HG02678 (cell line): ENCODE measurements at regions not wholly inside any gene's neighbourhood (a gene's known extent, or its start where the extent isn't known, plus 50 kb on each side); places are given as distances from the start of the nearest gene placed in this dataset.
A peak's percentile ranks its signal among the peaks of the same experiment; 100 is the strongest.

ENCODE experiments used
- ATAC-seq: cut with Tn5 transposase; IDR thresholded peaks from one replicate; pipeline ENCODE4 v1.9.1; 2021; ENCODE audit warnings: mild to moderate bottlenecking, moderate library complexity; ENCODE audit not compliant: unreplicated experiment

GRCh38 chr2:44825702-44826101 is 115.8 kb upstream of the SIX3 start:
- ATAC-seq: peak; percentile 85

- no peak for ATAC-seq
Observed at GRCh38 chr2:44826601-44827000, 114.9 kb upstream of the SIX3 start.

GRCh38 chr2:44829771-44830170 is 111.7 kb upstream of the SIX3 start:
- no peak for ATAC-seq

GRCh38 chr2:44833171-44834069 is 108.1 kb upstream of the SIX3 start:
- peak; percentile 58 for ATAC-seq

GRCh38 chr2:44834656-44835055 is 106.8 kb upstream of the SIX3 start:
- no peak for ATAC-seq

GRCh38 chr2:44836174-44836573 is 105.3 kb upstream of the SIX3 start:
- no peak for ATAC-seq

- ATAC-seq: no peak
Observed at GRCh38 chr2:44836916-44837315, 104.6 kb upstream of the SIX3 start.

GRCh38 chr2:44838116-44838790 is 103.2 kb upstream of the SIX3 start:
- no peak for ATAC-seq

- ATAC-seq: no peak
Observed at GRCh38 chr2:44839370-44839769, 102.1 kb upstream of the SIX3 start.

GRCh38 chr2:44839771-44840502 is 101.6 kb upstream of the SIX3 start:
- ATAC-seq: no peak

GRCh38 chr2:44840503-44840850 is 101.0 kb upstream of the SIX3 start:
- no peak for ATAC-seq

- ATAC-seq: no peak
Observed at GRCh38 chr2:44843086-44843485, 98.4 kb upstream of the SIX3 start.

GRCh38 chr2:44843641-44844310 is 97.7 kb upstream of the SIX3 start:
- no peak for ATAC-seq

GRCh38 chr2:44844651-44845270 is 96.7 kb upstream of the SIX3 start:
- ATAC-seq: no peak

- ATAC-seq: no peak
Observed at GRCh38 chr2:44848026-44848425, 93.5 kb upstream of the SIX3 start.

- no peak for ATAC-seq
Observed at GRCh38 chr2:44850016-44850415, 91.5 kb upstream of the SIX3 start.

GRCh38 chr2:44851518-44851917 is 90.0 kb upstream of the SIX3 start:
- ATAC-seq: no peak

GRCh38 chr2:44852594-44852993 is 88.9 kb upstream of the SIX3 start:
- no peak for ATAC-seq

GRCh38 chr2:44859337-44859736 is 82.2 kb upstream of the SIX3 start:
- ATAC-seq: no peak

GRCh38 chr2:44866152-44866551 is 75.3 kb upstream of the SIX3 start:
- ATAC-seq: no peak

- ATAC-seq: no peak
Observed at GRCh38 chr2:44869761-44870160, 71.7 kb upstream of the SIX3 start.
